GM23248 (cell line): ENCODE measurements at regions not wholly inside any gene's neighbourhood (a gene's known extent, or its start where the extent isn't known, plus 50 kb on each side); places are given as distances from the start of the nearest gene placed in this dataset.

Experiments
- EZH2 ChIP-seq: fragments of 200-600 bp; sonication (generic); IDR thresholded peaks from 2 replicates; pipeline ENCODE4 v1.6.1; 2018; ENCODE audit warnings: antibody characterized with exemption, mild to moderate bottlenecking; ENCODE audit not compliant: insufficient read depth, poor library complexity, severe bottlenecking
- EZH2phosphoT487 ChIP-seq: fragments of 200-600 bp; sonication (generic); IDR thresholded peaks from 2 replicates; pipeline ENCODE4 v1.6.1; 2018; ENCODE audit warnings: antibody characterized with exemption, moderate library complexity, mild to moderate bottlenecking, low read depth; ENCODE audit not compliant: insufficient read depth

DNA sequence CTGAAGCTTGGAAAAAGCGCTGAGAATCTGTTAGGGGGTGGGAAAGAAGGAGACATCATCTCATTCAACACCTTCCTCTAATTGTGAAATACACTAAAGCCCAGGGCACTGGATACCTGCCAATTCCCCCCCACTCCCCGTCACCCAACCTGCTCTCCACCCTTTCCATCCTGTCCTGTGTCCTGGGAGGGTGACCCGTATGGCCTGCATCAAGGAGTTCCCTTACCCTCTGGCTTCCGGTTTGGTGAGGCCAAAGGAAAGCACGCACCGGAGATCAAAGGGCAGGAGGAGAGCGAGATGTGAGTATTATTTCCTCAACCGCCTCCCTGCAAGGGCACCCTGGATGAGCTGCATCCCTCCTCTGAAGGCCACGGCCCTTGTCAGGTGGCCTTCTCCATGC is 65.0 kb upstream of the PTPRJ start:
- no peak for TF ChIP-seq EZH2
- TF ChIP-seq EZH2phosphoT487: no peak
